ENCODE measurements at regions not wholly inside any gene's neighbourhood (a gene's known extent, or its start where the extent isn't known, plus 50 kb on each side); places are given as distances from the start of the nearest gene placed in this dataset.

GRCh38 chr15:96415513-96416217, 85.2 kb downstream of the NR2F2 start:
- no peak for DNase-seq

DNA sequence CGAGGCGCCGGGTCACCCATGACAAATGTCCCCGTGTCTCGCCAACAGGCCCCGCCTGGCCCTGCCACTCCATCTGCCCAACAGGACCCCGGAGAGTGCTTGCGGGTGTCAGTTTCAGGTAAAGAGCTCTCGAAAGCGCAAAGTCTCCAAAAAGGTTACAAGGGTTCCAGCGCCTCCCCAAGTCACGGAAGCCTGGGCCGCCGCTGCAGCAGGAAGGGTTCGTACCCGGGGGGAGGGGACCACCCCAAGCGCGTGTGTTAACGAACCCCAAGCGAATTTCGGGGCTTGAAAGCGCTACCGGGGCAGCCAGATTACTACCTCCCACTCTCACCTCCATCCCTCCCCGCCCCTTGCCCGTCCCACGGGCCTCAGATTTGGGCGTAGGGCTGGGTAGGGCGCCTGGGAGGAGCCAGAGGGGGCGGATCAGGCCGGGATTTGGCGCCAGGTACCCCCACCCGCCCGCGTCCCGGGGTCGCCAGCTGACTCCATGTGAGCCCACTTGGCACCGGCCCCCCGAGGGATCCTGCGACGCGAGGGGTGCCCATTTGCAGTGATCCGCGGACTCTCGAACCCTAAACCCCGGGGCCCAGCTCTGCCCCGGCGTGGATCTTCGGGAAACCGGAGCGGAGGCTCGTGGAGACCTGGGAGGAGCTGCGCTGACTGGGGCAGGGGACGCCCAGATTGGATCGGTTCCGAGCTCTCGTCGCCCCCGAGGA, 85.9 kb downstream of the NR2F2 start:
- no peak for DNase-seq

DNA sequence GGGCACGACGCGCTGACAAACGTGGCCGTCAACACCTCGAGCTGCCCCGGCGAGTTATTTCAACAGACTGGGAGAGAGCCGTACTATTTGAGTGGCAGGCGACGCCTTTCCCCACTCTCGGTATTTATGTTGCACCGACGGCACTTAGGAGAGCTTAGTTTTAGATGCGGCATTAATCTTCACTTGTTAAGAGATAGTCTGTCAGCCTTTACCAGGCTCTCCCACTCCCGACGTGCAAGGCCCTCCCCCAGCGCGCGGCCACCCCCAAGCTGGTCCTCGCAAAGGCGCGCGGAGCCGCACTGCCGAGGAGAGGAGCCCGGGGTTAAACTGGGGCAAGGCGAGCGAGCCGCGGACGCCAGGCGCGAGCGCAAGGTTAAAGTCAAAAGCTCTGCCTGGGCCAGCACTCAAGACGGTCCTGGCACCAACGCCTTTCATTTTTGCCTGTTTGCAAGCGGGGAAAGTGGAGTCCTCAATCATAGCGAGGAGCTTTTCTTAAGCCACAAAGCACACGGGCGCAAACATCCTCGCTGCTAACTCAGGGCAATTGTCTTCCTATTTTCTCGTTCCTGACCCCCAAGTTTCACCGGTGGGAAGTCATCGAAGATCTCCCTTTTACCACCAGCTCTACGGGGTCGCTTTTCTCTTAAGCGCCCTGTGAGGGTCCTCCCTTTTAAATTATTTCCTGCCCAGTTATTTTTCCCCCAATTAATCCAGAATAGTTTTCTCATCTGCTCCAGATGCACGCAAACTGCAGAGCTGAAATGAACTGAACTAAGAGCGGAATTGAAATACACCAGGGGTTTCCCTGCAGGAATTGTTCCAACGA, 86.6 kb downstream of the NR2F2 start:
- DNase-seq = no peak

DNA sequence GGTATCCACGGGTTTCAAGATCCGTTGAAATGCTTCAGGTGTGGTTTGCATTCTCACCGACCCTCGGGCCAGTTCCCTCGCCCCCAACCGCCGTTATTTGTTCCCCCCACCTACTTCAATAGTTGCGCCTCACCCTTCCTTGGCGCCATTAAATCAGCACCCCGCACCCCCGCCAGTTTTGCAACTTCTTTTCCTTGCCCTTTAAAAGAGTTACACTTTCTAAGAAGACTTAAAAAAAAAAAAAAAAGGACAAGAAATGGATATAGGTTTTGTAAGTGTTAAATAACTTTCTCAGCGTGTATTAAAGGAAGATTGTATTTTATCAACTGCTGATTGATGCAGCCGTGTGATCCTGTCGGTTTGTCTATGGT, 87.2 kb downstream of the NR2F2 start:
- DNase-seq = no peak

- DNase-seq = no peak
Measured at GRCh38 chr15:96418146-96418545, 87.6 kb downstream of the NR2F2 start.

DNA sequence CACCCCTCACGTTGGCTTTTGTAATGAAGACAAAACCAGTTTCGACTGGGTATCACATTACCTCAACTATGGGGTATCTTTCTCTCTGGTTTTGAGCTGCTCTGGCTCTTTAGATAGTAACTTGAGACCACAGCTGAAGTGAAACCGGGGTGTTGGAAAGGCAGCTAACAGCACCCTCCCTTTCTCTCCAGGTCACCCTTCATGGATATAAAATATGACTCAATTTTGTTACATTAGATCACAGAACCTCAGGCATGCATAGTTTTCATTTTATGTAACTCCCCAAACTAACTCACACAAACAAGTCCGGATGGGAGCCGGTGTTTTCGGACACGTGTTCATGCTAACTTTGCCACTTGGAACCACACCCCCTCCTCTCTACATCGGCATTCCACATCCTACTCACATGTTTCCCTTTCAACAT, 90.7 kb downstream of the NR2F2 start:
- DNase-seq = no peak

GRCh38 chr15:96422125-96422524, 91.6 kb downstream of the NR2F2 start:
- no peak for DNase-seq

DNA sequence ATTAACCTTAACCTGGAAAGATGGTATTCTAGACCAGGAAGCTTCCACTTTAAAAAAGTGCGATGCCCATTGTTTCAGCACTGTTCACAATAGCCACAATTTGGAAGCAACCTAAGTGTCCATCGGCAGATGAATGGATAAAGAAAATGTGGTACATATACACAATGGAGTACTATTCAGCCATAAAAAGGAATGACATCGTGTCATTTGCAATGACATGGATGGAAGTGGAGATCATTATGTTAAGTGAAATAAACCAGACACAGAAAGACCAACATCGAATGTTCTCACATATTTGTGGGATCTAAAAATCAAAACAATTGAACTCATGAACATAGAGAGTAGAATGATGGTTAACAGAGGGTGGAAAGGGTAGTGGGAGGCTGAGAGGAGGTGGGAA, 94.2 kb downstream of the NR2F2 start:
- DNase-seq = no peak

- no peak for DNase-seq
Measured at GRCh38 chr15:96428742-96429141, 98.2 kb downstream of the NR2F2 start.

DNA sequence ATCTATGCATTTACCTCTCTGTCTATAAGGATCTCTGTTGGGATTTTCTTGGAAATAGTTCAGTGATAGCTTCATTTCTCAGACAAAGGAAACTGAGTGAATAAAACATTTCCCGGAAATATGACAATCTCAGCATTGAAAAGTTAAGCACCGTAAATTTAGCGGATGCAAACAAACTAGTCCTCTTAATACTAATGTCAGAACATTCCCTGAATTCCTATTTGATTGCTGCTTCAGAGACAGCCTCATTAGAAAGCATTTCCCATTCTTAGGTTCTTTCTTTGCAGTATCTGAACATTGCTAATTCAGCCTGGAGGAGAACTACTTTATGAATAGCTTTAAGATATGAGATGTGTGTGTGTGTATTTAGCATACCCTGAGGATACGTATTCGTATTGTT, 101.3 kb downstream of the NR2F2 start:
- no peak for DNase-seq

DNA sequence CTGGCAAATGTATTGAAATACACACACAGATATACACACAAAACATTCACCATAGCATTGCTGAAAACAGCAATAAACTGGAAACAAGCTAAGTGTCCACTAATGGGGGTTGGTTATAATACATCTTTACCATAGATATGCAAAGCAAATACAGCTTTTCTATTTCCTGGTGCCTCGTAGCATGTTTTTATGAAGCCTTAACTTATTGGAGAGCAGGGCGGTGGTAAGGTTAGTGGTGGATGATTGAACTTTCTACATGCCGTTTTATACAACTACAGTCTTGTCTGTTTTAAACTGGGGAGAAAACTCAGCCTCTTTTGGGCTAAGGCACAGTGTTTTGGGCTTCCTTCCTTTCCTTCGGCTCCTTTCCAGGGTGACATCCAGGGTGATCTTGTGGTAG, 104.5 kb downstream of the NR2F2 start:
- DNase-seq = no peak

DNA sequence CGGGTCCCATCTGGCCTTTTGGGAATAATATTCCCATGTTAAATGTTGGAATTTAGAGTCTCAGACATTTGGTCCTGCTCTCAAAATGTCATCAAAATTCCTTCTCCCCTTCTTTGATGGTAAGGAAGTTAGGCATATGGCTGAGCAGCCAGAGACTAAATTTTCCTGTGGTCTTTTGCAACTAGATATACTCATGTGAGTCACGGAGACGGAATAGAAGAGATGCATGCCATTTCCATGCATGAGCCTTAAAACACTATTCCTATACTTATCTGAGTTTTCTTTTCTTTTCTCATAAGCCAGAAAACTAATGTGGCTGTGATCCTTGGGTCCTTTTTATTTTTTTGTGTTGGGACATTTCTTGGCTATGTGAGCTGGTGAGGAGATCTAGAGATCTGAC, 105.3 kb downstream of the NR2F2 start:
- DNase-seq = no peak

- no peak for DNase-seq
Measured at GRCh38 chr15:96440978-96441377, 110.5 kb downstream of the NR2F2 start.

DNA sequence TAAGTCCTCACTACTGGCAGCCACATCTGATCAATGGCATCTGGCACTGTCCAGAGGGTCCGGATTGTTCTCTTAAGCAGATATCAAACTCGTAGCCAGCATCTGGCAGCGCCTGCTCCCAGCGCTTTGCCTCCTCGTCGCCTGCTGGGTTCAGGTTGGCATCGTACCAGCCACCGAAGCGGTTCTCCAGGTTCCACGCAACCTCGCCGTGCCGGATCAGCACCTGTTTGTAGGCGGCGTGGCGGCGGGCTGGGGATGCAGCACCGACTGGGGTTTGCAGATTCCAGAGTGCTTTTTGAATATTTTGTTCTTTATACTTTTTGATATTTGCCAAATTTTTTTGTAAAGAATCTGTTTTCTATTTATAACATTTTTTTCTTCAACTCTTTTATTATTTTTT, 111.6 kb downstream of the NR2F2 start:
- no peak for DNase-seq

DNA sequence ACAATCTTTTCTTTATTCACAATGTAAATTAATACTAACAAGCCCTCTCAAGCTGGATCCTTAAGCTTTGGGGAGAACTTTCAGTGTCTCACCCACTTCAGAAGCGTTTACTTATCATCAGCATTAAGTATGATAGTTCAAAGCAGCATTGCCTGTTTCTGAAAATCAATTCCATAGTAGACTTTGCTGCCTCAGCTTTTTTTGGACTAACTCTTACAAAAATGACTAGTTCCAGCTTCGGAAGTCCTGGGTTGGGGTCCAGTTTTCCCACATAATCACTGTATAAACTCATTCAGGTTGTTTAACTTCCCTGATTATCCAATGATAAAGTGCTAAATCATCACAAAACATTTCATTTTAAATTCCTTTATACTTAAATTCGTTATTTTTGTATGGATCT, 114.4 kb downstream of the NR2F2 start:
- DNase-seq = no peak

GRCh38 chr15:96448923-96449322, 118.4 kb downstream of the NR2F2 start:
- DNase-seq = no peak

DNA sequence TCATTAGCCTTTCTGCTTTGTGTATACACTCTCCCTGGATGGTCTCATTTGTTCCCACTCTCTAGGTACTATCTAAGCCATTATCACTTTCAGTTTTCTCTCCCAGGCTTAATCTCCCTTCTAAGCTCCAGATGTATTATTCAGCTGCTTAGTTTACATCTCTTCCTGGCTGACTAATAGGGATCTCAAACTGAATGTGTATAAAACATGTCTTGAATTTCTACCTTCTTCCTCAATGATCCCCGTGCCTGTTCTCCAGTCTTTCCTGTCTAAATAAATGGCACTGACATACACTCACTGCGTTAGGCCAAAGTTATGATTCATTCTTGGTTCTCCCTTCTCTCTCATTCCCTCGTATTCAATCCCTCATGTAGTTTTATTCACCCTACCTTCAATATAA, 127.3 kb downstream of the NR2F2 start:
- DNase-seq = no peak

DNA sequence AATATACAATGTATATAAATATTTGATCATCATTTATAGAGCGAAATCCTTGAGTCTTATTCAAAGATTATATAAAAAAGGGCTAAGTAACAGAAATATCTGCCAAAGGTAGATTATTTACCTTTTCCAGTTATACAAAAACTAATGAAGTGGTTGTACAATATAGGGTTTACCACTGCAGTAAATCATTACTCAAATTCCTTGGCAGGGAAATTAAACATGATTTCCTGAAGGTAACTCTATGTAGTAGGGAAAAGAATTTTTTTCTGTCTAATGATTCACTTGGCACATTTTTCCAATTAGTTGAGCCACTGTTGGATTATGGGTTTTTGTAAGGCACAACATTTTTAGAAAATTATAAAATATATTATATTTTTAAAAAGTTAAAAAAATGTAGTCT, 129.6 kb downstream of the NR2F2 start:
- no peak for DNase-seq

DNA sequence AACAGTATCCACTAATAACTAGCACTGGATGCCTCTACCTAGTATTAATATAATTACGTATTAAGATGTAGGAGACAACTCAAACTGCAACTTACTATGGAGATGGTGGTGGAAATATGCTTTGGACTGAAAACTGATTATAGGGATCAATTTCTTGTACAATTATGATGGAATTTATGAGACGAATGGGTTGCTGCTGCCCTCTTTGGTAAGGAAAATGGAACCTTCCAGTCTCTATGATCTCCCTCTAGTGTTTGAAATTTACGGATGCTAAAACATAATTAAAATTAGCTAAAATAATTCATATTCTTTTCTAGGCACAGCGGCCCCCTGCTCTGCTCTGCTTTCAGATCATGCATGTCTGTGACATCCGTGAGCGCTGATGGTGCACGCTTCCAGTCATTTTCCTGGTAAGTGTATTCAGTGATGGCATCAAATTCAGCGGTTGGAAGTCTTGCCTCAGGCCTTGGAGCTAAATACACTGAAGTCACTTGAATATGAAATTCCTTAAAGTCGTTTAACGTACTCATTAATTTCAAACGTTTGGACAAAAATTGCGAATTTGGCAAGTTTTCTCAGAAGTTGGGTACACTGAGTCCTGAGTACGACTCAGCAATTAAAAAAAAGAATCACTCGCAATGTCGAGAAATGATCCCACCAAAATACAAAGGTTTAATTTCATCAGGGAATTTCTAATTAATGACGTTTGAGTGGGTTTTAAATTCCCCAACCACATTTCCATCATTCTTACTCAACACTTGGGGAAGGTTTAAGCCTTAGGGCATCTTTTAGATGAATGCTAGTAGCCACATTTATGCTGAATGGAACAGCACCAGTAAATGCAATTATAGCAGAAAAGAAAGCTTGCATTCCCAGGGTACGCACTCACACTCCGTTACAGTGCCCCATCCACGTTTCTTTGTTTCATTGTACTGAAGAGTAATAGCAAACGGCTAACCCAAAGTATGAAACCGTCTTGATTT, 132.6 kb downstream of the NR2F2 start:
- no peak for DNase-seq

DNA sequence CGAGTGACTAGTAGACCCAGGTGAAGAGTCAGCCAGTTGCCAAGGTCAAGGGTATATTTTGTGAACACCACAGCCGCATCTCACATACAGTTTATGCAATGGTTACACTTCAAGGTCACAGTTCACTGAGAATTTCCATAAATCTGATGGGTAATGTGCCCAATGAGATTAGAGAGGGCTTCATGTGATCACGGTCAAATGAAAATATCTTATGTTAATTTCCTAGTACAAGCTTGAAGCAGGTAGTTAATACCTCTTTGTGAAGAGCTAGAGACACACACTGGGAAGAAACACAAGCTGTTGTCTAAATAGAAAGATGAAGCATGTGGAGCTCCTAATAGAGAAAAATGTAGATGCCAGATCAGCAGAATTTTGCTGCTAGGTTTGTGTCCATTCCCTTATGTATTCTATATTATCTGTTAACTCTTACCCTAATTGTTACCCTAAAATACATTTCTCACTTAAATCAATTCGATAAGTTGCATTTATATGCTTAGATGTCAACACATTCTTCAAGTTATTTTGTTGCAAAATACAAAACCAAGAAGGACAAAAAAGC, 136.0 kb downstream of the NR2F2 start:
- no peak for DNase-seq

- DNase-seq = no peak
Measured at GRCh38 chr15:96468036-96468435, 137.5 kb downstream of the NR2F2 start.

DNA sequence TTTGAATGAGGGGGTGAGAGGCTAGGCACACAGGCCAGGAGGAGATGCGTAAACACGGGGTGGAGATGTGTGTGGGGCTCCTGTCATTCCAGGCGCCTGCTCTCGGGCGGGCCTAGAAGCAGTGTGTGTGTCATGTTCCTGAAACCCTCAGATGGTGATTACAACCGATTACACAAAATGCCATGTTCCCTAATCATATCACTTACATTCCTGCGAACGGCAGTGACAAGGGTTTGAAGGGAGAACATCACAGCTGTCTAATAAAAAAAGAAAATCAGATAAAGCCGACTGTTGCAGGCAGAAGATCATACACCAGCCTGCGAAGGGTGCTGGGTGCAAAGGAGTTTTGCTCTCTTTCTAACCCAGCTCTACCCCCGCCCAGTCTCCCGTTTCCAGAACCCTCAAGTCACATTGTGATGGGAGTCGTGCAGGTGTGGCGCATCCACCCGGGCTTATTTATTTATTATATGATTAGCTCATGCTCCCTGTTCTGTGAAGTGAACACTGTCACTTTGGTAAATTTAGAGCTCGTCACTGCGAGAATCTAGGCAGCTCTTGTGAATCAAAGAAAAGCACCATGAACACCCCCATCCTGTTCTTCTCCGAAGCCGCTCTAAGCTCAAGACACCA, 140.3 kb downstream of the NR2F2 start:
- no peak for DNase-seq

All from stimulated activated naive CD4-positive, alpha-beta T cell (primary cell).